OCI-LY3 (cell line): ENCODE measurements at regions not wholly inside any gene's neighbourhood (a gene's known extent, or its start where the extent isn't known, plus 50 kb on each side); places are given as distances from the start of the nearest gene placed in this dataset.
"Not testable (repeated sequence)": the region's sequence is repeated elsewhere in the genome, so short reads cannot be mapped to it uniquely, and the experiment has no call there.

Source experiments
- H2AFZ ChIP-seq: fragments of 200-600, 300-600 bp; shearing (Covaris generic); 2 replicates; pipeline ENCODE4 v1.6.0; 2014; ENCODE audit warnings: antibody characterized with exemption, low read depth, low read length
- H3K27ac ChIP-seq: fragments of 200-600, 300-600 bp; sonication (generic); 2 replicates; pipeline ENCODE4 v1.5.1; 2014; ENCODE audit warnings: mild to moderate bottlenecking, low read length, moderate library complexity, mixed read lengths
- H3K27me3 ChIP-seq: fragments of 200-600, 300-600 bp; sonication (generic); 2 replicates; pipeline ENCODE4 v1.6.1; 2014; ENCODE audit warnings: low read depth, low read length, mixed read lengths
- H3K36me3 ChIP-seq: fragments of 200-600, 300-600 bp; sonication (generic); replicated peaks from 2 replicates; pipeline ENCODE3; 2014; ENCODE audit warnings: low read depth, low read length, mixed read lengths
- H3K4me1 ChIP-seq: fragments of 300-600, 200-600 bp; sonication (generic); 2 replicates; pipeline ENCODE4 v1.6.1; 2014; ENCODE audit warnings: low read length, mixed read lengths
- H3K4me2 ChIP-seq: fragments of 200-600, 300-600 bp; sonication (generic); 2 replicates; pipeline ENCODE4 v1.6.1; 2014; ENCODE audit warnings: low read length, mixed read lengths
- H3K4me3 ChIP-seq: fragments of 300-600, 200-600 bp; sonication (generic); 2 replicates; pipeline ENCODE4 v1.5.1; 2014; ENCODE audit warnings: antibody characterized with exemption, mild to moderate bottlenecking, low read length, moderate library complexity
- H3K79me2 ChIP-seq: fragments of 300-600, 200-600 bp; shearing (Covaris generic); 2 replicates; pipeline ENCODE4 v1.6.1; 2014; ENCODE audit warnings: mild to moderate bottlenecking, low read length, mixed read lengths
- H3K9ac ChIP-seq: fragments of 300-600, 200-600 bp; shearing (Covaris generic); 2 replicates; pipeline ENCODE4 v1.6.0; 2014; ENCODE audit warnings: mild to moderate bottlenecking, low read length, moderate library complexity
- H3K9me3 ChIP-seq: fragments of 200-600, 300-600 bp; shearing (Covaris generic); 2 replicates; pipeline ENCODE4 v1.6.1; 2014; ENCODE audit warnings: low read length, mixed read lengths; ENCODE audit not compliant: insufficient read depth
- H4K20me1 ChIP-seq: fragments of 200-600, 300-600 bp; sonication (generic); 2 replicates; pipeline ENCODE4 v1.6.1; 2016; ENCODE audit warnings: low read length, mixed read lengths; ENCODE audit not compliant: insufficient read depth
- CTCF ChIP-seq: fragments of 200-600, 300-600 bp; sonication (generic); IDR thresholded peaks from 2 replicates; pipeline ENCODE4 v1.5.1; 2014; ENCODE audit warnings: antibody characterized with exemption, low read length, low read depth
- EZH2phosphoT487 ChIP-seq: fragments of 200-600 bp; shearing (Covaris generic); IDR thresholded peaks from 2 replicates; pipeline ENCODE4 v1.6.1; 2018; ENCODE audit warnings: antibody characterized with exemption, mixed run types, low read depth

- H3K4me3 ChIP-seq, result no peak overlapping the region
Observed at GRCh38 chr14:55834390-55834789, 254.4 kb downstream of the KTN1 start.

GRCh38 chr14:55835985-55836384 is 256.0 kb downstream of the KTN1 start:
- no peak overlapping the region for H3K27ac ChIP-seq
- peaks cover 16% of the 10 kb centered on the region for H3K27me3 ChIP-seq
- no peak for TF ChIP-seq CTCF
- no peak for TF ChIP-seq EZH2phosphoT487
- no peak overlapping the region for H3K4me2 ChIP-seq
- no peaks in the 10 kb centered on the region for H3K9me3 ChIP-seq
- H3K9ac ChIP-seq, result no peak overlapping the region
- no peaks in the 10 kb centered on the region for H3K36me3 ChIP-seq
- no peaks in the 10 kb centered on the region for H3K79me2 ChIP-seq
- H2AFZ ChIP-seq, result no peak overlapping the region
- H4K20me1 ChIP-seq, result no peaks in the 10 kb centered on the region
- no peak overlapping the region for H3K4me3 ChIP-seq
- H3K4me1 ChIP-seq, result no peaks in the 10 kb centered on the region

More at GRCh38 chr14:55834390-55834789, 254.4 kb downstream of the KTN1 start:
- Histone ChIP-seq H3K36me3 (no peaks in the 10 kb centered on the region), H3K9ac (no peak overlapping the region), H4K20me1 (no peaks in the 10 kb centered on the region), H3K27me3 (peaks cover 16% of the 10 kb centered on the region), H2AFZ (no peak overlapping the region), H3K79me2 (no peaks in the 10 kb centered on the region), H3K4me1 (no peaks in the 10 kb centered on the region), H3K27ac (no peak overlapping the region), H3K9me3 (no peaks in the 10 kb centered on the region), H3K4me2 (no peak overlapping the region)
- TF ChIP-seq EZH2phosphoT487 (no peak), CTCF (no peak)

- no peak overlapping the region for H3K4me3 ChIP-seq
- TF ChIP-seq EZH2phosphoT487, result no peak
- TF ChIP-seq CTCF, result no peak
Observed at GRCh38 chr14:55837467-55837866, 257.5 kb downstream of the KTN1 start.

GRCh38 chr14:55838529-55839052 is 258.6 kb downstream of the KTN1 start:
- no peak overlapping the region for H3K27ac ChIP-seq
- H3K4me2 ChIP-seq, result no peak overlapping the region
- no peak overlapping the region for H3K4me3 ChIP-seq
- no peak overlapping the region for H3K9ac ChIP-seq
- H3K79me2 ChIP-seq, result no peaks in the 10 kb centered on the region
- no peaks in the 10 kb centered on the region for H3K4me1 ChIP-seq
- no peaks in the 10 kb centered on the region for H4K20me1 ChIP-seq
- H2AFZ ChIP-seq, result no peak overlapping the region
- H3K27me3 ChIP-seq, result peaks cover 12% of the 10 kb centered on the region; the same call in 1 of the 2 replicates
- TF ChIP-seq CTCF (no peak), EZH2phosphoT487 (no peak)
- H3K9me3 ChIP-seq, result no peaks in the 10 kb centered on the region
- no peaks in the 10 kb centered on the region for H3K36me3 ChIP-seq

More at GRCh38 chr14:55837467-55837866, 257.5 kb downstream of the KTN1 start:
- no peak overlapping the region for H3K27ac ChIP-seq
- H3K9me3 ChIP-seq, result no peaks in the 10 kb centered on the region
- no peaks in the 10 kb centered on the region for H3K36me3 ChIP-seq
- no peak overlapping the region for H3K9ac ChIP-seq
- no peak overlapping the region for H3K4me2 ChIP-seq
- H4K20me1 ChIP-seq, result no peaks in the 10 kb centered on the region
- H3K4me1 ChIP-seq, result no peaks in the 10 kb centered on the region
- H3K27me3 ChIP-seq, result peaks cover 14% of the 10 kb centered on the region
- no peak overlapping the region for H2AFZ ChIP-seq
- H3K79me2 ChIP-seq, result no peaks in the 10 kb centered on the region

GRCh38 chr14:55839301-55839947 is 259.4 kb downstream of the KTN1 start:
- H3K9me3 ChIP-seq, H3K4me2 ChIP-seq, H3K4me1 ChIP-seq, H3K27ac ChIP-seq, H4K20me1 ChIP-seq, H3K79me2 ChIP-seq, H3K4me3 ChIP-seq, H3K36me3 ChIP-seq, H2AFZ ChIP-seq, H3K9ac ChIP-seq: not testable (repeated sequence)
- peaks cover 12% of the 10 kb centered on the region; the same call in 1 of the 2 replicates for H3K27me3 ChIP-seq
